ENCODE measurements at regions not wholly inside any gene's neighbourhood (a gene's known extent, or its start where the extent isn't known, plus 50 kb on each side); places are given as distances from the start of the nearest gene placed in this dataset.

DNA sequence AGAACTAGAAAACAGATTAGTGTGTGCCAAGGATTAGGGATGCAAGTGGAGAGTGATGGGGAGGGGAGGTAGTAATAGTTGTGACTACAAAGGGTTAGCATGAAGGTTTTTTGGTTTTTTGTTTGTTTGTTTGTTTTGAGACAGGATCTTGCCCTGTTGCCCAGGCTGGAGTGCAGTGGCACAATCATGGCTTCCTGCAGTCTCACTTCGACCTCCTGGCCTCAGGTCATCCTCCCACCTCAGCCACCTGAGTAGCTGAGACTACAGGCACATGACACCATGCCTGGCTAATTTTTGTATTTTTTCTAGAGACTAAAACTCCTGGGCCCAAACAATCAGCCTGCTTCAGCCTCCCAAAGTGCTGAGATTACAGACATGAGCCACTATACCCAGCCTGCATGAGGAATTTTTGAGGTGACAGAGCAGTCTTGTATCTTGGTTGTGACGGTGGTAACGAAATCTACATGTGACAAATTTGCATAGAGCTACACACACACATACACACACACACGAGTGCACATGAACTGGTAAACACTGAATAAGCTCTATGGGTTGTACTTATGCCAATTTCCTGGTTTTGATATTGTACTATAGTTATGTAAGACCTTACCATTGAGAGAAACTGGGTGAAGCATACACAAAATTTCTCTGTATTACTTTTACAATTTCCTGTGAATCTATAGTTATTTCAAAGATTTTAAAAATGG lies 59.6 kb upstream of the TOM1L1 start:
- no peak for DNase-seq (ENCODE audit: low spot score)
- Histone ChIP-seq H3K27ac (no peak overlapping the region), H3K27me3 (replicated peaks; ENCODE audit: insufficient read depth) (no peaks in the 10 kb centered on the region), H3K4me1 (replicated peaks) (no peaks in the 10 kb centered on the region), H3K9me3 (no peaks in the 10 kb centered on the region), H3K4me3 (no peak overlapping the region), H3K36me3 (no peaks in the 10 kb centered on the region)
- TF ChIP-seq POLR2A (IDR thresholded peaks at IDR 0.05) (no peak), POLR2AphosphoS5 (IDR thresholded peaks at IDR 0.05) (no peak)
- TF ChIP-seq, protein P1, sequence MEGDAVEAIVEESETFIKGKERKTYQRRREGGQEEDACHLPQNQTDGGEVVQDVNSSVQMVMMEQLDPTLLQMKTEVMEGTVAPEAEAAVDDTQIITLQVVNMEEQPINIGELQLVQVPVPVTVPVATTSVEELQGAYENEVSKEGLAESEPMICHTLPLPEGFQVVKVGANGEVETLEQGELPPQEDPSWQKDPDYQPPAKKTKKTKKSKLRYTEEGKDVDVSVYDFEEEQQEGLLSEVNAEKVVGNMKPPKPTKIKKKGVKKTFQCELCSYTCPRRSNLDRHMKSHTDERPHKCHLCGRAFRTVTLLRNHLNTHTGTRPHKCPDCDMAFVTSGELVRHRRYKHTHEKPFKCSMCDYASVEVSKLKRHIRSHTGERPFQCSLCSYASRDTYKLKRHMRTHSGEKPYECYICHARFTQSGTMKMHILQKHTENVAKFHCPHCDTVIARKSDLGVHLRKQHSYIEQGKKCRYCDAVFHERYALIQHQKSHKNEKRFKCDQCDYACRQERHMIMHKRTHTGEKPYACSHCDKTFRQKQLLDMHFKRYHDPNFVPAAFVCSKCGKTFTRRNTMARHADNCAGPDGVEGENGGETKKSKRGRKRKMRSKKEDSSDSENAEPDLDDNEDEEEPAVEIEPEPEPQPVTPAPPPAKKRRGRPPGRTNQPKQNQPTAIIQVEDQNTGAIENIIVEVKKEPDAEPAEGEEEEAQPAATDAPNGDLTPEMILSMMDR (IDR thresholded peaks at IDR 0.05) = no peak
- intact Hi-C loops (cut with DNase I) = no loop called here
- WGBS = 66% methylated on average over 4 of the region's 4 CpGs

DNA sequence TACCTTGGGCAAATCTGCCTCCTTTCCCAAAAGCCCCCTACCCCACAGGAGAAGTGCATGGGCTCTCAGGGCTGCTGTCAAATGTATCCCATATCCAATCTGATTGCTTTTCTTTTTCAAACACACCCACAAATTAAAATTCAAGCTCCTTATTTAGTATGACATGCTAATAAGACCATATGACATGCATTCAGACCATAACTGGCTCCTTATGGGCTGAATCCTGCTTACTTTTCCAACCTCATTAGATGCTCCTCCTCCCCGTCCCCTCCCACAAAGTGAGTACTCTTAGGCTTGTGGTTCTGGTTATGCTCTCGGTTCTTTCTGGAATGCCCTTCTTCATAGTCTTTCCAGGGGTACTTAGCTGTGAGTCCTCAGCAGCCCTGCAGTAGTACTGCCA lies 59.0 kb upstream of the TOM1L1 start:
- TF ChIP-seq, protein P1 (IDR thresholded peaks at IDR 0.05) = no peak
- TF ChIP-seq POLR2A (IDR thresholded peaks at IDR 0.05) = no peak
- no peak for TF ChIP-seq POLR2AphosphoS5 (IDR thresholded peaks at IDR 0.05)
- Histone ChIP-seq H3K36me3 (no peaks in the 10 kb centered on the region), H3K4me1 (replicated peaks) (no peaks in the 10 kb centered on the region), H3K9me3 (no peaks in the 10 kb centered on the region), H3K4me3 (no peak overlapping the region), H3K27ac (no peak overlapping the region), H3K27me3 (replicated peaks; ENCODE audit: insufficient read depth) (no peaks in the 10 kb centered on the region)
- DNase-seq (ENCODE audit: low spot score) = no peak
- intact Hi-C loops (cut with DNase I) = no loop called here
- WGBS = 88% methylated on average over 2 of the region's 2 CpGs

- Histone ChIP-seq H3K36me3 (no peaks in the 10 kb centered on the region), H3K9me3 (no peaks in the 10 kb centered on the region), H3K4me3 (no peak overlapping the region), H3K27ac (no peak overlapping the region), H3K27me3 (replicated peaks; ENCODE audit: insufficient read depth) (no peaks in the 10 kb centered on the region), H3K4me1 (replicated peaks) (no peaks in the 10 kb centered on the region)
- 95% methylated on average over 5 of the region's 5 CpGs for WGBS
- no peak for DNase-seq (ENCODE audit: low spot score)
- TF ChIP-seq POLR2A (IDR thresholded peaks at IDR 0.05) (no peak), POLR2AphosphoS5 (IDR thresholded peaks at IDR 0.05) (no peak)
- TF ChIP-seq, protein P1 (IDR thresholded peaks at IDR 0.05) = no peak
- intact Hi-C loops (cut with DNase I) = no loop called here
Observed at GRCh38 chr17:54844233-54844632, 56.4 kb upstream of the TOM1L1 start.

DNA sequence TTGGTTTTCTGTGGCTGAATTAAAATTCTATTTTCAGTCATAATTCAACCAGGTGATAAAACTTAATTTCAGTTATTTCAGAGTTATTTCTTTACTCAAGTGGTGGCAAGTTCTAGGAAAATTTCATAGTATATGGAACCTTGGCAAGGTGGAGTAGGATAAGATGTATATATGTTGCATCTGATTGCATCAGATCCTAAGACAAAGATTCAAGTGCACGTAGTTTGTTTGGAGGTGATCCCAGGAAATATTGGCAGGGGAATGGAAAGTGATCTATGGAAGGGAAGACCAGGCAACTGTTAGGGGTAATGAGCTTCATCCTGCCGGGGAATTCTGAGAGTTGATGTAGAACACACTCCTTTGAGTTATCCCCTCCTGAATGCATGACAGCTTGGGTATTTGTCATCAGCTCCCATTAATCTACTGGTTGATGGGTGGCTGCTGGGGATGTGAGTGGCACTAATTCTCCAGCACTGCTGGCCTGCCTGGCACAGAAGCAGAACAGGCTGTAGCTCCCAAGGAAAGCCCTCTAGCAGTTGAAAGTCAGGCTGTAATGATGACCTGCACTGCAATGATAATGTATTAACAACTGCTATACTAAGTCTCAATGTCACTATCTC lies 52.2 kb upstream of the TOM1L1 start:
- DNase-seq (ENCODE audit: low spot score) = no peak
- TF ChIP-seq POLR2AphosphoS5 (IDR thresholded peaks at IDR 0.05) (no peak), POLR2A (IDR thresholded peaks at IDR 0.05) (no peak)
- TF ChIP-seq, protein P1 (IDR thresholded peaks at IDR 0.05) = no peak
- no peak overlapping the region for H3K27ac ChIP-seq
- no peaks in the 10 kb centered on the region for H3K27me3 ChIP-seq (replicated peaks; ENCODE audit: insufficient read depth)
- H3K36me3 ChIP-seq = no peaks in the 10 kb centered on the region
- intact Hi-C loops (cut with DNase I) = no loop called here
- H3K4me3 ChIP-seq = no peak overlapping the region
- H3K4me1 ChIP-seq (replicated peaks) = no peaks in the 10 kb centered on the region
- H3K9me3 ChIP-seq = no peaks in the 10 kb centered on the region
- WGBS = 70% methylated on average over 2 of the region's 2 CpGs

GRCh38 chr17:54849660-54850059 lies 51.0 kb upstream of the TOM1L1 start:
- TF ChIP-seq, protein P1 (IDR thresholded peaks at IDR 0.05) = no peak
- TF ChIP-seq POLR2A (IDR thresholded peaks at IDR 0.05) (no peak), POLR2AphosphoS5 (IDR thresholded peaks at IDR 0.05) (no peak)
- WGBS = 70% methylated on average over 6 of the region's 6 CpGs

More at GRCh38 chr17:54849660-54850059, 51.0 kb upstream of the TOM1L1 start:
- H3K36me3 ChIP-seq = no peaks in the 10 kb centered on the region
- no peaks in the 10 kb centered on the region for H3K9me3 ChIP-seq
- H3K27ac ChIP-seq = no peak overlapping the region
- H3K27me3 ChIP-seq (replicated peaks; ENCODE audit: insufficient read depth) = no peaks in the 10 kb centered on the region
- no peak overlapping the region for H3K4me3 ChIP-seq
- H3K4me1 ChIP-seq (replicated peaks) = no peaks in the 10 kb centered on the region
- no peak for DNase-seq (ENCODE audit: low spot score)
- intact Hi-C loops (cut with DNase I) = no loop called here

All from prostate gland (tissue), 2 donors.